Left ventricle myocardium inferior (tissue), 1 donor: ENCODE measurements at regions not wholly inside any gene's neighbourhood (a gene's known extent, or its start where the extent isn't known, plus 50 kb on each side); places are given as distances from the start of the nearest gene placed in this dataset.
A peak's percentile ranks its signal among the peaks of the same experiment; 100 is the strongest.

Source experiments
- DNase-seq: peaks from one replicate; pipeline ENCODE4 v3.0.0-alpha.2; 2020
- H3K27ac ChIP-seq: fragments of 200-600 bp; replicated peaks from 2 replicates; pipeline ENCODE4 v1.8.0; 2021
- H3K27me3 ChIP-seq: fragments of 200-600 bp; 2 replicates; pipeline ENCODE4 v1.8.0; 2021; ENCODE audit warnings: low read depth
- H3K36me3 ChIP-seq: fragments of 200-600 bp; 2 replicates; pipeline ENCODE4 v1.8.0; 2021
- H3K4me1 ChIP-seq: fragments of 200-600 bp; 2 replicates; pipeline ENCODE4 v1.8.0; 2021
- H3K4me3 ChIP-seq: fragments of 200-600 bp; 2 replicates; pipeline ENCODE4 v1.8.0; 2021; ENCODE audit warnings: mild to moderate bottlenecking, moderate library complexity
- H3K9me3 ChIP-seq: fragments of 200-600 bp; replicated peaks from 2 replicates; pipeline ENCODE4 v1.8.0; 2021
- intact Hi-C: fragments of 100-400 bp; cut with micrococcal nuclease; formaldehyde crosslinking; loops from one replicate; pipeline ENCODE4 v1.11.0; 2022
- TF ChIP-seq, protein P1 (sequence below): fragments of 200-600 bp; IDR thresholded peaks from 2 replicates; pipeline ENCODE4 v1.8.0; 2021; ENCODE audit warnings: antibody characterized with exemption, mild to moderate bottlenecking, borderline replicate concordance
- donor health status: DM: no; HTN: yes; CAD: no; lungs with severe emphysema.

DNA sequence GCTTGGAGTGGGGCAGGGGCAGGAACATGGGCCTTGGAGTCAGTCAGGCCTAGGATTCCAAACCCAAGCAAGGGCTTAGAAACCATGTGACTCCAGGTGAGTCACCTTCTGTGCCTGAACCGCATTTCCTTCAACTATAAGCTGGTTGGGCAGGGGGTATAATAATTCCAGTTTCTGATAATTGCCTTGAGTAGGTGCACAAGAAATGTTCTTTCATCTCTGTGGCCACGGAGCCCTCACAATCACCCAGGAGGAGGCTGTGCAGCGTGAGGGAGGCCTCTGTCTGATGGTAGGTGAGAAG lies 112.1 kb upstream of the HAAO start:
- peak overlapping the region; percentile 88 for H3K27ac ChIP-seq
- TF ChIP-seq, protein P1, sequence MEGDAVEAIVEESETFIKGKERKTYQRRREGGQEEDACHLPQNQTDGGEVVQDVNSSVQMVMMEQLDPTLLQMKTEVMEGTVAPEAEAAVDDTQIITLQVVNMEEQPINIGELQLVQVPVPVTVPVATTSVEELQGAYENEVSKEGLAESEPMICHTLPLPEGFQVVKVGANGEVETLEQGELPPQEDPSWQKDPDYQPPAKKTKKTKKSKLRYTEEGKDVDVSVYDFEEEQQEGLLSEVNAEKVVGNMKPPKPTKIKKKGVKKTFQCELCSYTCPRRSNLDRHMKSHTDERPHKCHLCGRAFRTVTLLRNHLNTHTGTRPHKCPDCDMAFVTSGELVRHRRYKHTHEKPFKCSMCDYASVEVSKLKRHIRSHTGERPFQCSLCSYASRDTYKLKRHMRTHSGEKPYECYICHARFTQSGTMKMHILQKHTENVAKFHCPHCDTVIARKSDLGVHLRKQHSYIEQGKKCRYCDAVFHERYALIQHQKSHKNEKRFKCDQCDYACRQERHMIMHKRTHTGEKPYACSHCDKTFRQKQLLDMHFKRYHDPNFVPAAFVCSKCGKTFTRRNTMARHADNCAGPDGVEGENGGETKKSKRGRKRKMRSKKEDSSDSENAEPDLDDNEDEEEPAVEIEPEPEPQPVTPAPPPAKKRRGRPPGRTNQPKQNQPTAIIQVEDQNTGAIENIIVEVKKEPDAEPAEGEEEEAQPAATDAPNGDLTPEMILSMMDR, result no peak
- no peaks in the 10 kb centered on the region for H3K27me3 ChIP-seq
- H3K36me3 ChIP-seq, result no peaks in the 10 kb centered on the region
- intact Hi-C loops, result no loop called here
- H3K4me3 ChIP-seq, result no peak overlapping the region
- no peaks in the 10 kb centered on the region for H3K9me3 ChIP-seq
- DNase-seq, result no peak
- peaks cover 77% of the 10 kb centered on the region for H3K4me1 ChIP-seq

GRCh38 chr2:42903821-42904575 lies 111.6 kb upstream of the HAAO start:
- Histone ChIP-seq H3K4me1 (peaks cover 76% of the 10 kb centered on the region), H3K4me3 (no peak overlapping the region), H3K27ac (peak overlapping the region; percentile 88), H3K36me3 (no peaks in the 10 kb centered on the region), H3K27me3 (no peaks in the 10 kb centered on the region), H3K9me3 (no peaks in the 10 kb centered on the region)
- intact Hi-C loops, result no loop called here
- DNase-seq, result no peak
- TF ChIP-seq, protein P1, result no peak

GRCh38 chr2:42902939-42903709 lies 110.7 kb upstream of the HAAO start:
- peak overlapping the region; percentile 88 for H3K27ac ChIP-seq

GRCh38 chr2:42901076-42901640 lies 108.8 kb upstream of the HAAO start:
- no peak overlapping the region for H3K27ac ChIP-seq
- intact Hi-C loops, result no loop called here
- H3K27me3 ChIP-seq, result no peaks in the 10 kb centered on the region
- no peak overlapping the region for H3K4me3 ChIP-seq
- no peaks in the 10 kb centered on the region for H3K36me3 ChIP-seq
- no peaks in the 10 kb centered on the region for H3K9me3 ChIP-seq
- DNase-seq, result no peak
- H3K4me1 ChIP-seq, result peaks cover 58% of the 10 kb centered on the region
- TF ChIP-seq, protein P1, result no peak

More at GRCh38 chr2:42902939-42903709, 110.7 kb upstream of the HAAO start:
- intact Hi-C loops, result no loop called here
- Histone ChIP-seq H3K9me3 (no peaks in the 10 kb centered on the region), H3K4me1 (peaks cover 68% of the 10 kb centered on the region), H3K36me3 (no peaks in the 10 kb centered on the region), H3K4me3 (no peak overlapping the region), H3K27me3 (no peaks in the 10 kb centered on the region)
- TF ChIP-seq, protein P1, result no peak
- DNase-seq, result no peak

DNA sequence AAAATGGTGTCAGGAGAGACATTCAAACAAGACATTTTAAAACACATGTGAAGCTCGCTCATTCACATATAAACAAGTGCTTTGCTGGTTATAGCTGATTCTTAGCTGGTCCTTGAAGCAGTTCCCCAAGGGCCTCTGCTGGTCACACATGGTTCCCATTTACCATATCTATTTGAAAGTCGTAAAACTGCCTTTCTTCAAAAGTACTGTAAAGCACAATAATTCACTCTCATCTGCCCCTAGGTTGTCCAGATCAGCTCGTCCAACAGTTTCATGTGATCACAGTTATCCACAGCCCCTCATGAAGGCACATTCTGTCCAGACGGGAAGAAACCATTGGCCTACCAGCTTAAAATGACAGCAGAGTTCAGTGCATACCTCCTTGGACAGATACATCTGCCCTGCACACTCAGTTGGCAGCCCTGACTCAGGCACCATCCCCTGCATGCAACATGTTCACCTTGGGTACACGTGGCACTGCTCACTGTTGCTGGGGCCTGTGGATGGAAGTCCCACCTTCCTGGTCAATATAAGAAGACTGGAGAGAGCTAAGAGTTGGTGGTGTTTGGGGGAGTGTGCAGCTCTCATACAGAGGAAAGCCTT lies 108.0 kb upstream of the HAAO start:
- no peaks in the 10 kb centered on the region for H3K36me3 ChIP-seq
- intact Hi-C loops, result no loop called here
- H3K27me3 ChIP-seq, result no peaks in the 10 kb centered on the region
- H3K4me3 ChIP-seq, result no peak overlapping the region
- TF ChIP-seq, protein P1, result no peak
- no peak overlapping the region for H3K27ac ChIP-seq
- no peaks in the 10 kb centered on the region for H3K9me3 ChIP-seq
- no peak for DNase-seq
- peaks cover 50% of the 10 kb centered on the region for H3K4me1 ChIP-seq
